DND-41 (cell line): ENCODE measurements at regions not wholly inside any gene's neighbourhood (a gene's known extent, or its start where the extent isn't known, plus 50 kb on each side); places are given as distances from the start of the nearest gene placed in this dataset.

Source experiments
- EZH2 ChIP-seq: IDR thresholded peaks from 3 replicates; pipeline ENCODE4 v1.6.1; 2012; ENCODE audit warnings: borderline replicate concordance, low read depth, mild to moderate bottlenecking, moderate library complexity, low read length, inconsistent platforms; ENCODE audit not compliant: severe bottlenecking
- TF ChIP-seq, protein P1 (sequence below): IDR thresholded peaks from 2 replicates; pipeline ENCODE4 v1.5.1; 2012; ENCODE audit warnings: borderline replicate concordance, low read length, moderate library complexity, mild to moderate bottlenecking; ENCODE audit not compliant: poor library complexity, severe bottlenecking; ENCODE audit errors: extremely low read depth

DNA sequence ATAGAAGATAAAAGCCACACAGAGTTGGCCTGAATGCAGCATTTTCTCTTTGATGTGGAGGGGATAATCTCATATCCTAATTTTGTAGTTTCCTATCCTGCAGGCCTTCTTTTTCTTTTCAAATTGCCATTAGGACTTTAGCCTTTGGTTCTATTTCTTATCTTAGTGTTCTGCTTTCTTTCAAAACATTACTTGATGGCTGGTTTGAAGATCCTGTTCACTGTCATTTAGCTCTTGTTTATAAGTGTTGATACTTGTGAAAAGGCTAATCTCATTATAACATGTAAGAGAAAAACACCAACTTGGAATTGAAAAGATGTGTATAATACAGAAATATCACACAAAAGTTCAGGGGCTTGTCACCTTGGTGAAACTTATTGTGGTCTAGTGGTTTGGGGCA lies 54.6 kb upstream of the PKIB start:
- TF ChIP-seq, protein P1, sequence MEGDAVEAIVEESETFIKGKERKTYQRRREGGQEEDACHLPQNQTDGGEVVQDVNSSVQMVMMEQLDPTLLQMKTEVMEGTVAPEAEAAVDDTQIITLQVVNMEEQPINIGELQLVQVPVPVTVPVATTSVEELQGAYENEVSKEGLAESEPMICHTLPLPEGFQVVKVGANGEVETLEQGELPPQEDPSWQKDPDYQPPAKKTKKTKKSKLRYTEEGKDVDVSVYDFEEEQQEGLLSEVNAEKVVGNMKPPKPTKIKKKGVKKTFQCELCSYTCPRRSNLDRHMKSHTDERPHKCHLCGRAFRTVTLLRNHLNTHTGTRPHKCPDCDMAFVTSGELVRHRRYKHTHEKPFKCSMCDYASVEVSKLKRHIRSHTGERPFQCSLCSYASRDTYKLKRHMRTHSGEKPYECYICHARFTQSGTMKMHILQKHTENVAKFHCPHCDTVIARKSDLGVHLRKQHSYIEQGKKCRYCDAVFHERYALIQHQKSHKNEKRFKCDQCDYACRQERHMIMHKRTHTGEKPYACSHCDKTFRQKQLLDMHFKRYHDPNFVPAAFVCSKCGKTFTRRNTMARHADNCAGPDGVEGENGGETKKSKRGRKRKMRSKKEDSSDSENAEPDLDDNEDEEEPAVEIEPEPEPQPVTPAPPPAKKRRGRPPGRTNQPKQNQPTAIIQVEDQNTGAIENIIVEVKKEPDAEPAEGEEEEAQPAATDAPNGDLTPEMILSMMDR, result no peak
- TF ChIP-seq EZH2, result no peak
